A549 (cell line): ENCODE measurements at regions not wholly inside any gene's neighbourhood (a gene's known extent, or its start where the extent isn't known, plus 50 kb on each side); places are given as distances from the start of the nearest gene placed in this dataset.

Experiments used
- ATAC-seq, 2 experiments: fragments of 200-7000 bp in 1 of 2; fragments of >200 bp in 1 of 2; cut with Nextera tagmentation in 1 of 2; cut with Tn5 transposase in 1 of 2; 3 replicates each; pipeline versions ENCODE4 v1.8.0 to v1.9.1; 2018 to 2020; ENCODE audit warnings: mild to moderate bottlenecking in 1 of 2, moderate library complexity in 1 of 2
- CTCF ChIA-PET: fragments of 300-600 bp; sonication (Branson Sonifier 250); formaldehyde crosslinking; extraction: SDS; loops from one replicate; lab custom pipeline; 2021; ENCODE audit warnings: antibody characterized with exemption, inconsistent platforms; lab: Yijun Ruan, JAX
- POLR2A ChIA-PET: fragments of 350-600 bp; formaldehyde crosslinking; extraction: SDS; loops from one replicate; lab custom pipeline; 2021; ENCODE audit warnings: antibody characterized with exemption, inconsistent platforms; lab: Yijun Ruan, JAX
- DNase-seq, 2 experiments: peaks; one replicate each; pipeline versions ENCODE4 v3.0.0 to v3.0.0-alpha.2; 2011 to 2016; ENCODE audit warnings: low read depth in 1 of 2, low spot score in 1 of 2
- FAIRE-seq: peaks from 2 replicates; lab custom pipeline; 2011; peaks lifted over from hg19 to GRCh38; lab: Jason Lieb, UNC
- H3K27ac ChIP-seq, 2 experiments: fragments of >200 bp; sonication (Bioruptor Twin); formaldehyde crosslinking; 3 replicates each; pipeline ENCODE4 v1.5.1; 2016 to 2017
- H3K4me1 ChIP-seq: fragments of >200 bp; sonication (Bioruptor Twin); formaldehyde crosslinking; 3 replicates; pipeline ENCODE4 v1.6.1; 2016
- H3K4me2 ChIP-seq: fragments of >200 bp; sonication (Bioruptor Twin); formaldehyde crosslinking; 3 replicates; pipeline ENCODE4 v1.6.1; 2016
- H3K4me3 ChIP-seq: fragments of >200 bp; sonication (Bioruptor Twin); formaldehyde crosslinking; 3 replicates; pipeline ENCODE4 v1.5.1; 2016
- H3K9me3 ChIP-seq: fragments of >200 bp; sonication (Bioruptor Twin); formaldehyde crosslinking; 3 replicates; pipeline ENCODE4 v1.6.1; 2016
- BCL3 ChIP-seq: fragments of >200 bp; sonication (Bioruptor Twin); formaldehyde crosslinking; IDR thresholded peaks from 3 replicates; pipeline ENCODE4 v1.6.1; 2016
- CBX2 ChIP-seq: fragments of 200-600 bp; sonication (generic); IDR thresholded peaks from 2 replicates; pipeline ENCODE4 v1.6.1; 2016; ENCODE audit warnings: low read depth, mild to moderate bottlenecking, borderline replicate concordance
- CEBPB ChIP-seq, 2 experiments: fragments of >200 bp in 1 of 2; sonication (Bioruptor Twin) in 1 of 2; formaldehyde crosslinking in 1 of 2; IDR thresholded peaks; 2 replicates each; pipeline ENCODE4 v1.6.1; 2012 to 2016
- CHD2 ChIP-seq: fragments of 150-350 bp; IDR thresholded peaks from 2 replicates; pipeline ENCODE4 v1.6.1; 2014; ENCODE audit warnings: low read length; ENCODE audit not compliant: partially characterized antibody
- CHD4 ChIP-seq: fragments of 200-600 bp; sonication (generic); IDR thresholded peaks from 2 replicates; pipeline ENCODE4 v1.6.1; 2016; ENCODE audit warnings: antibody characterized with exemption, mild to moderate bottlenecking, borderline replicate concordance
- CTCF ChIP-seq: fragments of >200 bp; sonication (Bioruptor Twin); formaldehyde crosslinking; IDR thresholded peaks from 3 replicates; pipeline ENCODE4 v1.5.1; 2016
- ESRRA ChIP-seq: fragments of 150-350 bp; IDR thresholded peaks from 2 replicates; pipeline ENCODE4 v1.6.1; 2014; ENCODE audit warnings: mild to moderate bottlenecking, low read length, borderline replicate concordance
- FOSB ChIP-seq: fragments of 250-450 bp; sonication (Bioruptor Pico); IDR thresholded peaks from 2 replicates; pipeline ENCODE4 v1.5.0; 2020; ENCODE audit warnings: mild to moderate bottlenecking, moderate library complexity
- FOSL2 ChIP-seq, 2 experiments: fragments of 450-650 bp in 1 of 2; fragments of >200 bp in 1 of 2; sonication (Bioruptor Twin) in 1 of 2; formaldehyde crosslinking; IDR thresholded peaks; 2 replicates each; pipeline versions ENCODE4 v1.5.0 to v1.6.1; 2016 to 2020; ENCODE audit warnings: mild to moderate bottlenecking in 1 of 2, moderate library complexity in 1 of 2
- HDAC2 ChIP-seq: fragments of 200-600 bp; sonication (generic); IDR thresholded peaks from 2 replicates; pipeline ENCODE4 v1.6.1; 2016
- HES2 ChIP-seq: fragments of >200 bp; sonication (Bioruptor Twin); formaldehyde crosslinking; IDR thresholded peaks from 2 replicates; pipeline ENCODE4 v1.6.1; 2016
- JUN ChIP-seq, 2 experiments: fragments of >200 bp; sonication (Bioruptor Twin); formaldehyde crosslinking; IDR thresholded peaks; 2 replicates in 1 of 2; 3 replicates in 1 of 2; pipeline ENCODE4 v1.6.1; 2016 to 2017
- JUNB ChIP-seq: fragments of >200 bp; sonication (Bioruptor Twin); formaldehyde crosslinking; IDR thresholded peaks from 2 replicates; pipeline ENCODE4 v1.6.1; 2016
- MAFK ChIP-seq: fragments of 450-650 bp; IDR thresholded peaks from 2 replicates; pipeline ENCODE4 v1.6.1; 2014; ENCODE audit not compliant: partially characterized antibody
- MYC ChIP-seq: IDR thresholded peaks from 2 replicates; pipeline ENCODE4 v1.6.1; 2012; ENCODE audit warnings: mild to moderate bottlenecking, inconsistent platforms, low read length, improper control_type of control experiment, borderline replicate concordance
- NPAS2 ChIP-seq: fragments of 250-450 bp; sonication (Bioruptor Pico); IDR thresholded peaks from 2 replicates; pipeline ENCODE4 v1.8.0; 2022; ENCODE audit warnings: mild to moderate bottlenecking, moderate library complexity, borderline replicate concordance
- POLR2A ChIP-seq: IDR thresholded peaks from 2 replicates; pipeline ENCODE4 v1.6.1; 2012; ENCODE audit warnings: mild to moderate bottlenecking, low read length
- RARB ChIP-seq: fragments of 250-450 bp; sonication (Bioruptor Pico); IDR thresholded peaks from 2 replicates; pipeline ENCODE4 v1.8.0; 2021; ENCODE audit warnings: mild to moderate bottlenecking, moderate library complexity
- SMC3 ChIP-seq: fragments of >200 bp; sonication (Bioruptor Twin); formaldehyde crosslinking; IDR thresholded peaks from 3 replicates; pipeline ENCODE4 v1.6.1; 2018; ENCODE audit warnings: inconsistent platforms
- SREBF2 ChIP-seq: fragments of 450-650 bp; IDR thresholded peaks from 2 replicates; pipeline ENCODE4 v1.6.1; 2014; ENCODE audit warnings: mild to moderate bottlenecking, moderate library complexity
- TFCP2L1 ChIP-seq: fragments of 250-450 bp; sonication (Bioruptor Pico); IDR thresholded peaks from 2 replicates; pipeline ENCODE4 v1.5.0; 2021; ENCODE audit warnings: mild to moderate bottlenecking
- TP53 ChIP-seq: fragments of 250-450 bp; sonication (Bioruptor Pico); IDR thresholded peaks from 2 replicates; pipeline ENCODE4 v1.5.0; 2021; ENCODE audit warnings: mild to moderate bottlenecking, moderate library complexity
- ZNF302 ChIP-seq: fragments of 250-450 bp; sonication (Bioruptor Pico); IDR thresholded peaks from 2 replicates; pipeline ENCODE4 v1.9.0; 2021; ENCODE audit warnings: inconsistent platforms, mild to moderate bottlenecking, moderate library complexity
- WGBS: methylation state at CpG from one replicate; pipeline ENCODE4 v1.1.6; 2017; ENCODE audit errors: missing lambda C conversion rate; 5-methylcytosine and 5-hydroxymethylcytosine counted together
- TF ChIP-seq, protein P1 (sequence below): IDR thresholded peaks from 2 replicates; pipeline ENCODE4 v1.6.1; 2012; ENCODE audit warnings: low read depth, borderline replicate concordance
- TF ChIP-seq, protein P2 (sequence below): fragments of 250-450 bp; sonication (Bioruptor Pico); IDR thresholded peaks from 2 replicates; pipeline ENCODE4 v1.5.0; 2020; ENCODE audit warnings: low read depth, mild to moderate bottlenecking, moderate library complexity
- TF ChIP-seq, protein P3 (sequence below): IDR thresholded peaks from 2 replicates; pipeline ENCODE4 v1.6.1; 2012
- TF ChIP-seq, protein P4 (sequence below): IDR thresholded peaks from 2 replicates; pipeline ENCODE4 v1.6.1; 2012
- TF ChIP-seq, protein P5 (sequence below): fragments of 150-350 bp; IDR thresholded peaks from 2 replicates; pipeline ENCODE4 v1.6.1; 2014; ENCODE audit warnings: low read depth, mild to moderate bottlenecking, low read length

DNA sequence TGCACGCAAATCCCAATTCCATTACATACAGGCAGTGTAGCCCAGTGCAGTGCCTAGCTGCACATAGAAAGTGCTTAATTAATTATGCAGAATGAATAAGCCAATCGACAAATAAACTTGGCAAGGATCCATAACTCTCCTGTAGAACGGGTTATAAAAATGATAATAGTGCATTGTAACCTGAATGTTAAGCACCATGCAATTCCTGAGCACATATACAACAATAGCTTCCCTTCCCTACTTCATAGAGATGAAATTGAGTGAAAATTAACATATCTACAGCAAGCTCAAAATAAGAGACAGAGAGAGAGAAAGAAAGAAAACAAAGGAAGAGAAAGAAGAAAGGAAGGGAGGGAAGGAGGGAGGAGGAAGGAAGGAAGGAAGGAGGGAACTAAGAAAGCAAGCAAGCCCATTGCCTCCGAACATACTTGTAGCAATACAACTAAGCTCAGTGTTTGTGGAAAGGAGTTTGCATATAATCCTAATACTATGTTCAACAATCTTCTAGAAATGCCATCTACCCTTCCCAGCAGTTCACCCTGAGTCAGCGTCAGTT is 1074.0 kb upstream of the LCORL start:
- H3K4me3 ChIP-seq = no peak overlapping the region
- no peak for TF ChIP-seq SMC3
- no peak for TF ChIP-seq TFCP2L1
- TF ChIP-seq CHD2 = no peak
- no peak for TF ChIP-seq NPAS2
- TF ChIP-seq ZNF302 (CRISPR knock-in tag) = no peak
- no peak for TF ChIP-seq BCL3
- no peak for TF ChIP-seq CTCF
- TF ChIP-seq CBX2 = no peak
- TF ChIP-seq CEBPB (IDR thresholded peaks at IDR 0.05) = no peak
- TF ChIP-seq, protein P1, sequence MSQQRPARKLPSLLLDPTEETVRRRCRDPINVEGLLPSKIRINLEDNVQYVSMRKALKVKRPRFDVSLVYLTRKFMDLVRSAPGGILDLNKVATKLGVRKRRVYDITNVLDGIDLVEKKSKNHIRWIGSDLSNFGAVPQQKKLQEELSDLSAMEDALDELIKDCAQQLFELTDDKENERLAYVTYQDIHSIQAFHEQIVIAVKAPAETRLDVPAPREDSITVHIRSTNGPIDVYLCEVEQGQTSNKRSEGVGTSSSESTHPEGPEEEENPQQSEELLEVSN = no peak
- no peak for TF ChIP-seq MAFK
- TF ChIP-seq, protein P2, sequence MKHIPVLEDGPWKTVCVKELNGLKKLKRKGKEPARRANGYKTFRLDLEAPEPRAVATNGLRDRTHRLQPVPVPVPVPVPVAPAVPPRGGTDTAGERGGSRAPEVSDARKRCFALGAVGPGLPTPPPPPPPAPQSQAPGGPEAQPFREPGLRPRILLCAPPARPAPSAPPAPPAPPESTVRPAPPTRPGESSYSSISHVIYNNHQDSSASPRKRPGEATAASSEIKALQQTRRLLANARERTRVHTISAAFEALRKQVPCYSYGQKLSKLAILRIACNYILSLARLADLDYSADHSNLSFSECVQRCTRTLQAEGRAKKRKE (CRISPR knock-in tag) = no peak
- no peak for TF ChIP-seq FOSL2 (IDR thresholded peaks at IDR 0.05)
- no peak for TF ChIP-seq FOSL2 (CRISPR knock-in tag; IDR thresholded peaks at IDR 0.05)
- no peak for TF ChIP-seq CHD4
- no peak for TF ChIP-seq TP53 (CRISPR knock-in tag)
- no peak for TF ChIP-seq POLR2A
- TF ChIP-seq, all 56 proteins: peak for 0
- H3K27ac ChIP-seq = no peak overlapping the region
- no peak for FAIRE-seq
- ChIA-PET CTCF (no interaction called here), POLR2A (no interaction called here)
- WGBS = 19% methylated on average over 5 of the region's 5 CpGs
- ATAC-seq = no peak
- H3K4me2 ChIP-seq = no peak overlapping the region
- no peaks in the 10 kb centered on the region for H3K9me3 ChIP-seq
- H3K4me1 ChIP-seq = no peaks in the 10 kb centered on the region
- DNase-seq = no peak

GRCh38 chr4:19093951-19094350 is 1072.4 kb upstream of the LCORL start:
- WGBS = 0% methylated on average over 2 of the region's 2 CpGs
- no peak for FAIRE-seq
- POLR2A ChIA-PET = no interaction called here
- TF ChIP-seq TFCP2L1 = no peak
- no peak for TF ChIP-seq JUNB
- TF ChIP-seq HES2 = no peak
- TF ChIP-seq ESRRA = no peak
- no peak for TF ChIP-seq RARB (CRISPR knock-in tag)
- no peak for TF ChIP-seq FOSL2 (IDR thresholded peaks at IDR 0.05)
- no peak for TF ChIP-seq FOSL2 (CRISPR knock-in tag; IDR thresholded peaks at IDR 0.05)
- TF ChIP-seq, protein P3, sequence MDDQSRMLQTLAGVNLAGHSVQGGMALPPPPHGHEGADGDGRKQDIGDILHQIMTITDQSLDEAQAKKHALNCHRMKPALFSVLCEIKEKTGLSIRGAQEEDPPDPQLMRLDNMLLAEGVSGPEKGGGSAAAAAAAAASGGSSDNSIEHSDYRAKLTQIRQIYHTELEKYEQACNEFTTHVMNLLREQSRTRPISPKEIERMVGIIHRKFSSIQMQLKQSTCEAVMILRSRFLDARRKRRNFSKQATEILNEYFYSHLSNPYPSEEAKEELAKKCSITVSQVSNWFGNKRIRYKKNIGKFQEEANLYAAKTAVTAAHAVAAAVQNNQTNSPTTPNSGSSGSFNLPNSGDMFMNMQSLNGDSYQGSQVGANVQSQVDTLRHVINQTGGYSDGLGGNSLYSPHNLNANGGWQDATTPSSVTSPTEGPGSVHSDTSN = no peak
- TF ChIP-seq FOSB (CRISPR knock-in tag) = no peak
- TF ChIP-seq, protein P4, sequence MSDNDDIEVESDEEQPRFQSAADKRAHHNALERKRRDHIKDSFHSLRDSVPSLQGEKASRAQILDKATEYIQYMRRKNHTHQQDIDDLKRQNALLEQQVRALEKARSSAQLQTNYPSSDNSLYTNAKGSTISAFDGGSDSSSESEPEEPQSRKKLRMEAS = no peak
- TF ChIP-seq, protein P5, sequence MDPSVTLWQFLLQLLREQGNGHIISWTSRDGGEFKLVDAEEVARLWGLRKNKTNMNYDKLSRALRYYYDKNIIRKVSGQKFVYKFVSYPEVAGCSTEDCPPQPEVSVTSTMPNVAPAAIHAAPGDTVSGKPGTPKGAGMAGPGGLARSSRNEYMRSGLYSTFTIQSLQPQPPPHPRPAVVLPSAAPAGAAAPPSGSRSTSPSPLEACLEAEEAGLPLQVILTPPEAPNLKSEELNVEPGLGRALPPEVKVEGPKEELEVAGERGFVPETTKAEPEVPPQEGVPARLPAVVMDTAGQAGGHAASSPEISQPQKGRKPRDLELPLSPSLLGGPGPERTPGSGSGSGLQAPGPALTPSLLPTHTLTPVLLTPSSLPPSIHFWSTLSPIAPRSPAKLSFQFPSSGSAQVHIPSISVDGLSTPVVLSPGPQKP = no peak
- TF ChIP-seq, protein P1 = no peak
- no peak for TF ChIP-seq SREBF2
- TF ChIP-seq MYC = no peak
- TF ChIP-seq, protein P2 (CRISPR knock-in tag) = no peak
- no peak for TF ChIP-seq CHD2
- no peak for TF ChIP-seq HDAC2
- no peak for TF ChIP-seq JUN (IDR thresholded peaks at IDR 0.05)
- no peak for TF ChIP-seq MAFK

More at GRCh38 chr4:19093951-19094350, 1072.4 kb upstream of the LCORL start:
- Histone ChIP-seq H3K4me3 (no peak overlapping the region), H3K4me1 (no peaks in the 10 kb centered on the region), H3K4me2 (no peak overlapping the region), H3K27ac (no peak overlapping the region), H3K9me3 (no peaks in the 10 kb centered on the region)
- DNase-seq (no peak), ATAC-seq (no peak)
- CTCF ChIA-PET = no interaction called here
